GM19240 (cell line): ENCODE measurements at regions not wholly inside any gene's neighbourhood (a gene's known extent, or its start where the extent isn't known, plus 50 kb on each side); places are given as distances from the start of the nearest gene placed in this dataset.

Experiments used
- DNase-seq: peaks from one replicate; pipeline ENCODE4 v3.0.0; 2011; ENCODE audit warnings: low spot score; ENCODE audit not compliant: insufficient read length

- no peak for DNase-seq
Measured at GRCh38 chr14:38901791-38902190, 201.2 kb downstream of the SEC23A start.

- DNase-seq: no peak
Measured at GRCh38 chr14:38900887-38901286, 202.1 kb downstream of the SEC23A start.

- no peak for DNase-seq
Measured at GRCh38 chr14:38887696-38888095, 215.3 kb downstream of the SEC23A start.

- no peak for DNase-seq
Measured at GRCh38 chr14:38884109-38884508, 218.9 kb downstream of the SEC23A start.

- no peak for DNase-seq
Measured at GRCh38 chr14:38883127-38883526, 219.9 kb downstream of the SEC23A start.

GRCh38 chr14:38882533-38882932, 220.5 kb downstream of the SEC23A start:
- DNase-seq: no peak

GRCh38 chr14:38880643-38881524, 222.2 kb downstream of the SEC23A start:
- DNase-seq: no peak

GRCh38 chr14:38877744-38878388, 225.2 kb downstream of the SEC23A start:
- DNase-seq: no peak

GRCh38 chr14:38874721-38875120, 228.3 kb downstream of the SEC23A start:
- no peak for DNase-seq

GRCh38 chr14:38873941-38874612, 229.0 kb downstream of the SEC23A start:
- no peak for DNase-seq

- no peak for DNase-seq
Measured at GRCh38 chr14:38870296-38870836, 232.7 kb downstream of the SEC23A start.

- DNase-seq: no peak
Measured at GRCh38 chr14:38868399-38869290, 234.4 kb downstream of the SEC23A start.

GRCh38 chr14:38867561-38868150, 235.4 kb downstream of the SEC23A start:
- DNase-seq: peak; percentile 7

GRCh38 chr14:38866461-38866860, 236.6 kb downstream of the SEC23A start:
- no peak for DNase-seq

- no peak for DNase-seq
Measured at GRCh38 chr14:38862366-38862765, 240.7 kb downstream of the SEC23A start.

- DNase-seq: no peak
Measured at GRCh38 chr14:38860530-38860929, 242.5 kb downstream of the SEC23A start.

- no peak for DNase-seq
Measured at GRCh38 chr14:38856798-38857197, 246.2 kb downstream of the SEC23A start.

- DNase-seq: no peak
Measured at GRCh38 chr14:38855513-38855912, 247.5 kb downstream of the SEC23A start.

- DNase-seq: no peak
Measured at GRCh38 chr14:38851111-38851510, 251.9 kb downstream of the SEC23A start.

- DNase-seq: no peak
Measured at GRCh38 chr14:38850664-38851063, 252.4 kb downstream of the SEC23A start.
